Cardiac fibroblast (primary cell): ENCODE measurements at regions not wholly inside any gene's neighbourhood (a gene's known extent, or its start where the extent isn't known, plus 50 kb on each side); places are given as distances from the start of the nearest gene placed in this dataset.
"Not testable (repeated sequence)": the region's sequence is repeated elsewhere in the genome, so short reads cannot be mapped to it uniquely, and the experiment has no call there.

Experiments
- DNase-seq, 2 donors: peaks; one replicate each; pipeline versions ENCODE4 v3.0.0 to v3.0.0-alpha.2; 2010; ENCODE audit warnings: low read depth in 2 of 2
- H3K4me3 ChIP-seq, 2 donors: replicated peaks in 1 of 2; 1 replicate in 1 of 2; 2 replicates in 1 of 2; pipeline ENCODE4 v1.5.1; 2011; ENCODE audit warnings: low read depth in 2 of 2, low read length in 2 of 2, mild to moderate bottlenecking in 2 of 2, moderate library complexity in 1 of 2
- TF ChIP-seq, protein P1 (sequence below): IDR thresholded peaks from one replicate; pipeline ENCODE4 v1.5.1; 2011; ENCODE audit warnings: low read depth, mild to moderate bottlenecking, low read length, inconsistent platforms

DNA sequence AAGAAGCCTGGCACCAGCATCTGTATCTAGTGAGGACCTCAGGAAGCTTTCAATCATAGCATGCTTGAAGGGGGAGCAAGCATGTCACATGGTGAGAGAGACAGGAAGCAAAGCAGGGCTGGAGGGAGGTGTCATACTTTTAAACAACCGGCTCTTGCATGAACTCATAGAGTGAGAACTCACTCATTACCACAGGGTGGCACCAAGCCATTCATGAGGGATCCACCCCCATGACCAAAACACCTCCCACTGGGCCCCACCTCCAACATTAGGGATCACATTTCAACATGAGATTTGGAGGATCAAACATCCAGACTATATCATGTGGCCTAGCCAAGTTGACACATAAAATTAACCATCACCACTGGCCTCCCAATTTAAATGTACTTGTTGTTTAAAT is 125.1 kb upstream of the KCND3 start:
- DNase-seq: no peak
- TF ChIP-seq, protein P1, sequence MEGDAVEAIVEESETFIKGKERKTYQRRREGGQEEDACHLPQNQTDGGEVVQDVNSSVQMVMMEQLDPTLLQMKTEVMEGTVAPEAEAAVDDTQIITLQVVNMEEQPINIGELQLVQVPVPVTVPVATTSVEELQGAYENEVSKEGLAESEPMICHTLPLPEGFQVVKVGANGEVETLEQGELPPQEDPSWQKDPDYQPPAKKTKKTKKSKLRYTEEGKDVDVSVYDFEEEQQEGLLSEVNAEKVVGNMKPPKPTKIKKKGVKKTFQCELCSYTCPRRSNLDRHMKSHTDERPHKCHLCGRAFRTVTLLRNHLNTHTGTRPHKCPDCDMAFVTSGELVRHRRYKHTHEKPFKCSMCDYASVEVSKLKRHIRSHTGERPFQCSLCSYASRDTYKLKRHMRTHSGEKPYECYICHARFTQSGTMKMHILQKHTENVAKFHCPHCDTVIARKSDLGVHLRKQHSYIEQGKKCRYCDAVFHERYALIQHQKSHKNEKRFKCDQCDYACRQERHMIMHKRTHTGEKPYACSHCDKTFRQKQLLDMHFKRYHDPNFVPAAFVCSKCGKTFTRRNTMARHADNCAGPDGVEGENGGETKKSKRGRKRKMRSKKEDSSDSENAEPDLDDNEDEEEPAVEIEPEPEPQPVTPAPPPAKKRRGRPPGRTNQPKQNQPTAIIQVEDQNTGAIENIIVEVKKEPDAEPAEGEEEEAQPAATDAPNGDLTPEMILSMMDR: no peak
- H3K4me3 ChIP-seq: no peak overlapping the region

DNA sequence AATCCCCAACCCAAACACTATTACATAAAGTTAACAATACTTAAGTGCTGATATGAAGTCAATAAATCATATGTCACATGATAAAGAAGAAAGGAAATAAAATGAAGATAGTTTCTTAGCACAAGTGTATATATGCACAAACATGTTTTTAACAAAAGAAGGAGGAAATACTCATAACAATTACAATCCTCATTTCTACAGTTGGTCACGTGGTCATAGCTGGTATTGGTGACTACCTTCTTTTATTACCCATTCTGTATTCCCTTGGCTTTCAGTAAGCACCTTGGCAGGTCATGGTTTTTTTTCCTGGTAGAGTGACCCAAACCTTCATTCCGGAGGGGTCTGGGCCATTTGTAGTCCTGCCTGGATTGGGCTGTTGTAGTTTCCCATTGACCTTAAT is 137.1 kb upstream of the KCND3 start:
- DNase-seq: no peak
- TF ChIP-seq, protein P1: no peak
- no peak overlapping the region for H3K4me3 ChIP-seq

DNA sequence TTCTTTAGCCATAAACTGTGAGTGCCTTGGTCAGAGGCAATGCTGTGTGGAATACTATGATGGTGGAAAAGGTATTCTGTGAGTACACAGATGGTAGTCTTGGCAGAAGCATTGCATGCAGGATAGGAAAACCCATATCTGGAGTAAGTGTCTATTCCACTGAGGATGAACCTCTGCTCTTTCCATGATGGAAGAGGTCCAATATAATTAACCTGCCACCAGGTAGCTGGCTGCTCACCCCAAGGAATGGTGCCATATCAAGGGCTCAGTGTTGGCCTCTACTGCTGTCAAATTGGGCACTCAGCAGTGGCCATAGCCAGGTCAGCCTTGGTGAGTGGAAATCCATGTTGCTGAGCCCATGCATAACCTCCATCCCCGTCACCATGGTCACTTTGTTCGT is 138.1 kb upstream of the KCND3 start:
- not testable (repeated sequence) for H3K4me3 ChIP-seq, DNase-seq

DNA sequence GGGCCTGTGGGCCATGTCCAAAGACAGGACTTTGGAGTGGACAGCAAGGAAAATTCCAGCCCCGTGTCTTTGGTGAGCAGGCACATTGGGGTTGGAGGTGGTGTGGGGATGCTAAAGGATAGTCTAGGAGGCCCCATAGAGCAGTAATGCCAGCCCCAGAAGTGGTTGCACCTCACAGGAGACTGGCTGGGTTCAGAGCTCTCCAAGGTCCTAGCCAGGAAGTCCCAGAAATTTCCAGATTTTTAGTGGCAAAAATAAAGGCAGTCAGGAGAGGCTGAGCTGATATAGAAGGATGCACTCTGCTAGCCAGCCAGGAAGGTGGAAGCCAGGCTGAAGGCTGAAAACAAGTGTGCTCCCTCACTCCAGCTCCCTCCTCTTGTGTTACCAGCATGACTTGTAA is 144.0 kb upstream of the KCND3 start:
- TF ChIP-seq, protein P1: no peak
- H3K4me3 ChIP-seq: no peak overlapping the region
- DNase-seq: no peak

DNA sequence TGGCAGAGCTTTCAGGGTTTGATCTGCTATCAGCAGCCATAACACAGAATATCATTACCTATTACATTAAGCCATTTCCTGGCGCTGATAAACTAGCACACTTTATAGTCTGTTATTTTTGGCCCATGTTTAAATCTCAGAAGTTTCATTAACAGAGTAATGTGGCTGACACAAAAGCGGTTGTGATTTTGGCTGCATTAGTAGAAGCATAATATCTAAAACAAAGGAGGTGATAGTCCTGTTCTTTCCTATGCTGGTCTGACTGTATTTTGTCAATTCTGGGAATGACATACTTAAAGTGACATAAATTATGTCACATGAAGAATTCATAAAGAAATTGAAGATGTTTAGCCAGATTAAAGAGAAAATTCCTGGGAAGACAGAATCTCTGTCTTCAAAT is 151.3 kb upstream of the KCND3 start:
- TF ChIP-seq, protein P1: no peak

DNA sequence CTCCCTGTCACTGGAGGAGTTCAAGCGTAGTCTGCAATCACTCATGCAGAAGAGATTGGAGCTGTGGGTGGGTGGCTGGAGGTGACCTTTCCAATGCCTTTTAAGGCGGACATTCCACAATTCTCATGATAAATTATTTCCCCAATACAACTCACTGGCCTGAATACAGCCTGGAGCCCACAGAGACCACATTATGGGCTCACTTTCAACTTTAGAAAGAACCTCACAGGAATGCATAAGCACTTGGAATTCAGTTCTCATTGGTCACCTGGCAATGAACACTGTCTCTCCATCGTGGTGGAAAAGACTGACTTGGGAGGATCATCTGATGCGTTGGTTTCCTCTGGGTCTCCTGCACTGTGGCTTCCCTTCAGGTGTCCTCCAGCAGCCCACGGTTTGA is 151.8 kb upstream of the KCND3 start:
- DNase-seq: no peak
- TF ChIP-seq, protein P1: no peak
- H3K4me3 ChIP-seq: no peak overlapping the region

More for the DNA sequence above, 151.3 kb upstream of the KCND3 start:
- H3K4me3 ChIP-seq: no peak overlapping the region
- DNase-seq: no peak

DNA sequence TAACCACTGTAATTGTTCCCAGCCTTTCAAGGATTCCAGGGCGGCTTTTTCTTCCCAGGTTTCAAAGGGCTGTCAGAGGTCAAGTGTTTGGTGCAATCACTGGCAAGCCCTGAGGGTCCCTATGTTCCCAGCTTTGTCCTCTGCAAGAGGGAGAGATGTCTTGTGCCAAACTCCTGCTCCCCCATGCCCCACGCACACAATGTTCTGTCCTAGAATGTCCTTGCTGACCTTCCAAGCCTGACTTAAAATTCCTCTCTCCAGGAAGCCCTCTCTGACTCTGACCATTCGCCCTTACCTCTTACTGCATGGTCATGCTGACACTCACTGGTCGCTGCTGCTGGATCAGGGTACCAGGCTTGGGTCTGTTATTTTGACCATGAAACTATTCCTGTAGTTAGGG is 152.5 kb upstream of the KCND3 start:
- no peak for DNase-seq
- TF ChIP-seq, protein P1: no peak
- H3K4me3 ChIP-seq: no peak overlapping the region
